Activated CD4-positive, alpha-beta T cell treated with anti-CD3 and anti-CD28 coated beads, Interleukin-2, amount 10 ng/mL, durations not matched to agents 24 days and 14 days (primary cell): ENCODE measurements at regions not wholly inside any gene's neighbourhood (a gene's known extent, or its start where the extent isn't known, plus 50 kb on each side); places are given as distances from the start of the nearest gene placed in this dataset.
"Not testable (repeated sequence)": the region's sequence is repeated elsewhere in the genome, so short reads cannot be mapped to it uniquely, and the experiment has no call there.

Source experiments
- DNase-seq: peaks from one replicate; pipeline ENCODE4 v3.0.0; 2022
- H3K27ac Mint-ChIP-seq: one replicate; pipeline ENCODE4 v1.8.0; 2022; ENCODE audit warnings: mild to moderate bottlenecking, mixed read lengths
- H3K27me3 Mint-ChIP-seq: one replicate; pipeline ENCODE4 v1.8.0; 2022; ENCODE audit warnings: mixed read lengths
- H3K36me3 Mint-ChIP-seq: one replicate; pipeline ENCODE4 v1.8.0; 2022; ENCODE audit warnings: low read depth, mild to moderate bottlenecking, mixed read lengths
- H3K4me1 Mint-ChIP-seq: one replicate; pipeline ENCODE4 v1.8.0; 2021; ENCODE audit warnings: mixed read lengths
- H3K4me3 Mint-ChIP-seq: one replicate; pipeline ENCODE4 v1.8.0; 2022; ENCODE audit warnings: mild to moderate bottlenecking, moderate library complexity, mixed read lengths
- H3K9me3 Mint-ChIP-seq: one replicate; pipeline ENCODE4 v1.8.0; 2021; ENCODE audit warnings: mixed read lengths
- intact Hi-C: fragments of 100-400 bp; cut with micrococcal nuclease; formaldehyde crosslinking; loops from one replicate; pipeline ENCODE4 v1.15.1; 2023

- H3K9me3 Mint-ChIP-seq, H3K36me3 Mint-ChIP-seq, H3K27me3 Mint-ChIP-seq, H3K4me1 Mint-ChIP-seq, H3K4me3 Mint-ChIP-seq, intact Hi-C loops, DNase-seq, H3K27ac Mint-ChIP-seq: not testable (repeated sequence)
Measured at GRCh38 chr7:153976745-153977144, 75.5 kb upstream of the DPP6 start.

- DNase-seq, H3K27me3 Mint-ChIP-seq, intact Hi-C loops, H3K36me3 Mint-ChIP-seq, H3K9me3 Mint-ChIP-seq, H3K27ac Mint-ChIP-seq, H3K4me1 Mint-ChIP-seq, H3K4me3 Mint-ChIP-seq: not testable (repeated sequence)
Measured at GRCh38 chr7:153983186-153983585, 69.0 kb upstream of the DPP6 start.

- intact Hi-C loops, H3K27me3 Mint-ChIP-seq, H3K9me3 Mint-ChIP-seq, H3K36me3 Mint-ChIP-seq, H3K27ac Mint-ChIP-seq, H3K4me1 Mint-ChIP-seq, DNase-seq, H3K4me3 Mint-ChIP-seq: not testable (repeated sequence)
Measured at GRCh38 chr7:153989066-153989627, 63.1 kb upstream of the DPP6 start.

- H3K27me3 Mint-ChIP-seq, intact Hi-C loops, H3K27ac Mint-ChIP-seq, H3K4me1 Mint-ChIP-seq, H3K4me3 Mint-ChIP-seq, H3K9me3 Mint-ChIP-seq, DNase-seq, H3K36me3 Mint-ChIP-seq: not testable (repeated sequence)
Measured at GRCh38 chr7:153989742-153990425, 62.3 kb upstream of the DPP6 start.

GRCh38 chr7:153991471-153991870 is 60.7 kb upstream of the DPP6 start:
- H3K27me3 Mint-ChIP-seq, H3K27ac Mint-ChIP-seq, H3K4me1 Mint-ChIP-seq, intact Hi-C loops, H3K4me3 Mint-ChIP-seq, DNase-seq, H3K36me3 Mint-ChIP-seq, H3K9me3 Mint-ChIP-seq: not testable (repeated sequence)

GRCh38 chr7:153993402-153993801 is 58.8 kb upstream of the DPP6 start:
- H3K9me3 Mint-ChIP-seq, H3K4me3 Mint-ChIP-seq, DNase-seq, H3K36me3 Mint-ChIP-seq, H3K4me1 Mint-ChIP-seq, intact Hi-C loops, H3K27me3 Mint-ChIP-seq, H3K27ac Mint-ChIP-seq: not testable (repeated sequence)

- H3K27ac Mint-ChIP-seq, H3K27me3 Mint-ChIP-seq, H3K4me3 Mint-ChIP-seq, H3K36me3 Mint-ChIP-seq, DNase-seq, H3K9me3 Mint-ChIP-seq, intact Hi-C loops, H3K4me1 Mint-ChIP-seq: not testable (repeated sequence)
Measured at GRCh38 chr7:153998896-153999295, 53.3 kb upstream of the DPP6 start.
